Tibial nerve (tissue), 3 donors: ENCODE measurements at regions not wholly inside any gene's neighbourhood (a gene's known extent, or its start where the extent isn't known, plus 50 kb on each side); places are given as distances from the start of the nearest gene placed in this dataset.

Experiments
- CTCF ChIP-seq, 5 experiments: fragments of 200-600 bp in 3 of 5; fragments of 450-650 bp in 2 of 5; sonication (generic) in 3 of 5; IDR thresholded peaks; one replicate each; pipeline ENCODE4 v1.5.1; 2016 to 2019; ENCODE audit warnings: antibody characterized with exemption in 5 of 5, mild to moderate bottlenecking in 3 of 5, moderate library complexity in 2 of 5
- POLR2A ChIP-seq, 2 donors: fragments of 450-650 bp; IDR thresholded peaks; one replicate each; pipeline ENCODE4 v1.6.1; 2017; ENCODE audit warnings: antibody characterized with exemption in 2 of 2, mild to moderate bottlenecking in 2 of 2, moderate library complexity in 2 of 2

- TF ChIP-seq CTCF (IDR thresholded peaks at IDR 0.05) (no peak), POLR2A (IDR thresholded peaks at IDR 0.05) (no peak)
These were observed 277.0 kb upstream of the MTPN start for GRCh38 chr7:136254148-136254547.
